Right lobe of liver (tissue), 4 donors: ENCODE measurements at regions not wholly inside any gene's neighbourhood (a gene's known extent, or its start where the extent isn't known, plus 50 kb on each side); places are given as distances from the start of the nearest gene placed in this dataset.

Source experiments
- CTCF ChIP-seq, 4 donors: fragments of 200-600 bp in 3 of 4; fragments of 450-650 bp in 1 of 4; IDR thresholded peaks; one replicate each; pipeline versions ENCODE4 v1.5.1 to v1.8.0; 2016 to 2022; ENCODE audit warnings: antibody characterized with exemption in 4 of 4, mild to moderate bottlenecking in 2 of 4
- POLR2A ChIP-seq: fragments of 450-650 bp; IDR thresholded peaks from one replicate; pipeline ENCODE4 v1.6.1; 2017; ENCODE audit warnings: antibody characterized with exemption, mild to moderate bottlenecking
- donor health status: DM: no; HTN: no; CAD: no.
- donor health status: DM: no; HTN: no; CAD: no.
- donor health status: DM: no; HTN: yes; CAD: no.

- TF ChIP-seq CTCF (IDR thresholded peaks at IDR 0.05) (no peak), POLR2A (no peak)
Observed at GRCh38 chr1:177706977-177707376, 262.9 kb downstream of the SEC16B start.
